GM18861 (cell line): ENCODE measurements at regions not wholly inside any gene's neighbourhood (a gene's known extent, or its start where the extent isn't known, plus 50 kb on each side); places are given as distances from the start of the nearest gene placed in this dataset.

ENCODE experiments used
- ATAC-seq: cut with Tn5 transposase; IDR thresholded peaks from one replicate; pipeline ENCODE4 v1.9.1; 2021; ENCODE audit not compliant: unreplicated experiment

DNA sequence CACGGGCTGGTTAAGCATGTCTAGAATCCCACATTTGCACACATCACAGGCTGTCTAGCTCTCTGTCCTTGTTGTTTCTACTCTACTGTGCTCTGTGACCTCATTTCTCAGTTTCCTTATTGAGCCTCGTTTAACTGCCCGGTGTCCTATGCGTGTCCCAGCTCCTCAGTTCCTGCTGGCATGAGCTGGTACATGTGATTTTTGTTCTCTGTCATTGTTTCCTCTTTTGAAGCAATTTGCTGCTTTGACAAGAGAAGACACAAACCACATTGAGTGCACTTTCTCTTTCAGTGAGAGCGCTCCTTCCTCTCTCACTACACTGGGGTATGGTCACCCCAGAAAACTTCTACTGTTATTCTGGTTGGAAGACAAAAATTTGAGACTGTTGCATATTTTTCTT is 563.5 kb downstream of the PDCD6IP start:
- ATAC-seq, result peak; percentile 97

GRCh38 chr3:34362910-34363309 is 564.5 kb downstream of the PDCD6IP start:
- ATAC-seq, result no peak

DNA sequence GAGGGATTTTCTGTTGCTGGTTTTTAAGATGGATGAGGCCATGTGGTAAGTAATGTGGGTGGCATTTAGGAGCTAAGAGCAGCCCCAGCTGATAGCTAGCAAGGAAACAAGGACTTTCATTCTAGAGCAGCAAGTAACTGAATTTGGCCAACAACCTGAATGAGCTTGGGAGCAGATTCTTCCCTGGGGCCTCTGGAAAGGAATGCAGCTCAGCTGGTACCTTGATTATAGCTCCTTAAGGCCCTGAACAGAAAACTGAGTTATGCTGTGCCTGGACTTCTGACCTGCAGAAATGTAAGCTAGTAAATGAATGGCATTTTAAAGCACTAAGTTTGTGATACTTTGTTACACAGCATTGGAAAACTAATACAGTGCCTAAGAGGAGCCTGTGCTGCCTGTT is 565.5 kb downstream of the PDCD6IP start:
- ATAC-seq, result no peak

GRCh38 chr3:34364335-34364734 is 565.9 kb downstream of the PDCD6IP start:
- no peak for ATAC-seq

GRCh38 chr3:34365231-34365630 is 566.8 kb downstream of the PDCD6IP start:
- no peak for ATAC-seq

GRCh38 chr3:34365771-34366170 is 567.3 kb downstream of the PDCD6IP start:
- no peak for ATAC-seq

DNA sequence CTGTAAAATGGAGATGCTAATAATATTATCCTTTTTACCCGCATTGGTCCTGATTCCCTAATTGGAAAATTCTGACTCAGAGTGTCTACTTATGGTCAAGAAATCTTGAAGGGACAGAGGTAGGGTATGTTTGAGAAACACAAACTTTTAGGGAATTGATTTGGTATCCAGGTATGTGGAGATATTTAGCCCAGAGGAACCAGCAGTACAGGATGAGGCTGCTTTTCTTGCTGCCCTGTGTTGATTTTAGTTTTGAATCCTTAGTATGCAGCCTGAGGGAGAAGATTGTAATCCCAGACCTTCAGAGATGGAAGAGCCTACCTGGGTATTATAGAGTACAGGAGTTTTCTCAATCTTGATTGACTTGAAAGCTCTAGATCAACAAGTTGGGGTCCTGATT is 569.1 kb downstream of the PDCD6IP start:
- ATAC-seq, result no peak

- no peak for ATAC-seq
Measured at GRCh38 chr3:34374521-34374920, 576.1 kb downstream of the PDCD6IP start.

- ATAC-seq, result no peak
Measured at GRCh38 chr3:34376691-34377090, 578.3 kb downstream of the PDCD6IP start.

GRCh38 chr3:34377961-34378360 is 579.5 kb downstream of the PDCD6IP start:
- ATAC-seq, result no peak

DNA sequence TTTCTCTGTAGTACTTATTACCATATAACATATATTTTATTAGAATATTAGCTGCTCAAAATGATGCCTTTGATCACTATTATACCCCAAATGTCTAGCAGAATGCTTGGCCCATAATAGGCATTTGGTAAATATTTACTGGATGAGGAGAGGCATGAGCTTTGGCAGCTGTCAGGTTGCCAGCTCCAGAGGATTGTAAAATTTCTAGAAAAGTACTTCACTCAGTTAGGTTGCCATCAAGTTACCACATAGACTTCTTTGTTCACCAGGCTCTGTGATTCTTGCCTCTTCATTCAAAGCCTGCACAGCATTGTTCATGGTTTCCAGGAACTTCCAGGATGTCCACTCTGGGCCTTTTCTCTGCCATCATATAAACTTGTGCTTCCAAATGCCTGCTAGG is 582.8 kb downstream of the PDCD6IP start:
- no peak for ATAC-seq

DNA sequence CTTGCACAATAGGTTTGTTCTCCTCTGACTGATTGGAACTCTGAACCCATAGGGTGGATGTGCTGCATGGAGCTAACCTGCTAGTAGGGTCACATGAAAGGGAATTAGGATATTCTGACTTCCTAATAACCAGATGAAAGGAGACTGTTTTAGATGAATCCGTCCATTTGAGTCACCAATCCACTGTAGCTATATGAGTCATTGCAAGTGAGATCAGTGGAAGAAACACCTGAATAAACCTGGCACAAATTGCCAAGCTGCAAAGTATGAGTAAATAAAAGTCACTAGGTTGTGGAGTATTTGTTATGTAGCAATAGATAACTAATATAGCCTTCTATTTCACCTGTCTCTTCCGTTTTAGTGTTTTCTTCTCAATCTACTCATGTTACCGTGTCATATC is 584.4 kb downstream of the PDCD6IP start:
- ATAC-seq, result no peak

GRCh38 chr3:34386309-34386708 is 587.9 kb downstream of the PDCD6IP start:
- ATAC-seq, result no peak

DNA sequence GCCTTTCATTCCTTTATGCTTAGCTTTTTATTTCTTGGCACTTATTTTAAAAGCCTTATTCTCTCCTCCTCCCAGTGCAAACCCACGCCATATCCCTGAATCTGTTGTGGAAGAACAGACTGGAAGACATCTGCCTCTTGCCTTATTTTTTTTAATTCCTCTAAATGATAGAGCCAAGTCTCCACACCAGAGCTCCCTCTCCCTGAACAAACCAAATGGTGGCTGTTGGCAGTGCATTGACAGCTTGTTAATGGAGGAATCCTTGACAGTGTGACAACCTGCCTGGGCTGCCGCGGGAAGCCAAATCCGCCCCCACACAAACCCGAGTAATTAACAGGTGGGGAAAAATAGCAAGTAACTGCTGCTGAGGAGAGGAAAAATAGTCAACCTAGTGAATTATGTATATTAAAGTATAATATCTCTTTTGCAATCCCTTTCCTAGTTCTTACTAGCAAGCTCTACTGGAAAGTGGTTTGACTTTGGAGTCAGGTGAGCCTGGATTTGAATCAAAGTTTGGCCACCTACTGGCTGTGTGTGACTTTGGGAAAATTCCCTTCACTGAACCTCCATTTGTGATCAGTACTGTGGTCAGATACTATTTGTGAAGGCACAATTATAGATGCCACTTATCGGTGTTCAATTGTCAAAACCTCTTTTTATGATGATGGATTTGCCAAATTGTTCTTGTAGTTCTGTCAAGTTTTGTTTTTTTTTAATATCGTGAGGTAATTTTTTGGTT is 589.6 kb downstream of the PDCD6IP start:
- ATAC-seq, result no peak

DNA sequence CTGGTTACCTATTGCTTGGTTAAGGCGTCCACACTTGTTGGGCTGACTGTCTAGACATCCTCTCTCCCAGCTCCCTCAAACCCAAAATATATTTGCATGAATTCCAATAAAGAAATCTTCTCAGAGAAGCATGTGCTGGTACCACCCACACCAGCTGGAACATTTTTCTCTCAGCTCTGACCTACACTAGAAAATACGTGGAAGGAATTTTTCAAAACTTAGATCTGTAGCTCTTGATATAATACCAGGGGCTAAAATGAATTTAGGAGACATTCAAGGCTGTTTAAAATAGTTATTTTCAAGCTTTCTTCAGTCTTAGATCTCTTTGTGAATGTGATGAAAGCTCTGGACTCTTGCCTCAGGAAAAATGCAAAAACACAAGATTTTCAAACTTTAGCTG is 590.4 kb downstream of the PDCD6IP start:
- ATAC-seq, result no peak

- no peak for ATAC-seq
Measured at GRCh38 chr3:34394978-34395748, 596.7 kb downstream of the PDCD6IP start.

DNA sequence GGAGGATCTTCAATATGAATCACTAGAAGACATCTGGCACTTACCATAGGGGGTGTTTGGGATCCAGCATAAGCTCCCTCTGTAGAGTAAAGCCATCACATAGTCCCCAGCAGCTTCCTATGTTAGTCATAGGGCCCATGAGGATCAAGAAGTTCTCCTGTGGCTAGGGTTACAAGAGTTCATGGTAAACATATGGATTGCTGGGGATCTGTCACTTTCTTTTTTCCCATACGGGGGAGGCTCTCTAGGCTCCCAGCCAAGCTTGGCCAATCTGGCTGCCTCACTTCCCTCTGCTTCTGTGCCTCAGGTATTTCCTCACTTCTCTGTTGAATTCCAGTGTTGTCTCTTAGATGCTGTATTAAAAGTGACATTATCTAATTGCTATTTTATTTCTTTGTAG is 597.9 kb downstream of the PDCD6IP start:
- no peak for ATAC-seq

GRCh38 chr3:34396956-34397355 is 598.5 kb downstream of the PDCD6IP start:
- no peak for ATAC-seq

- no peak for ATAC-seq
Measured at GRCh38 chr3:34399401-34399800, 601.0 kb downstream of the PDCD6IP start.

GRCh38 chr3:34405159-34405558 is 606.7 kb downstream of the PDCD6IP start:
- no peak for ATAC-seq

DNA sequence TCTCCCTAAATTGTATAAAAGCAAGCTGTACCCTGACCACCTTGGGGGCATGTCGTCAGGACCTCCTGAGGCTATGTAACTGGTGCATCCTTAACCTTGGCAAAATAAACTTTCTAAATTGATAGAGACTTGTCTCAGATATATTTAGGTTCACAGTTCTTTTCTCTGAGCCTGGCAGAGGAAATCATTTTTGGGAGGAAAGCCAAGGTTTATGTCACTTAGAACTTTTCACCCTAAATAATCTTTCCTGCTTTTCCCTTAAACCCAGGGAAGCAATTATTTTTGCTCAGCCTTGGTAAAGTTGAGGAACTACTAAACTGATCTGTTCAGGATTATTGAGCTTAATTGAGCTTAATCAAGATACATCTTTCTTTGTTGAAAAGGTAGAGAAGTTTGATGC is 608.9 kb downstream of the PDCD6IP start:
- ATAC-seq, result no peak

DNA sequence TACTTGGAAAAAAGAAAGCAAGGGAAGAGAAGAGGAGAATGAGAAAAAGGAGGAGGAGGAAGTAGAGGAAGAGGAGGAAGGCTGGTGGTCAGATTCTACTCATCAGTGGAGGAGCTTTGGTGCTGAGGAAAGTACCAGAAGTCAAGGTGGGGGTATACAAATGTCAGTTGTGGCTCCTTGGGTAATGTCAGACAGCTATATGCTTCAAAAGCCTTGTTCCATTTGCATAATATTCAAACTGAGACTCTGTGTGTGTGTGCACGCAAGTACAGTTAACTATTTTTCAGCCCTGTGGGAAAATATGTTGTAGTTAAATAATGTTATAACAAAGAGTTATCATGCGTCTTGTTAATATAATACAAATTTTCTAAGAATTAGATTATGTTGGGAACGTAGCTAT is 609.7 kb downstream of the PDCD6IP start:
- no peak for ATAC-seq

DNA sequence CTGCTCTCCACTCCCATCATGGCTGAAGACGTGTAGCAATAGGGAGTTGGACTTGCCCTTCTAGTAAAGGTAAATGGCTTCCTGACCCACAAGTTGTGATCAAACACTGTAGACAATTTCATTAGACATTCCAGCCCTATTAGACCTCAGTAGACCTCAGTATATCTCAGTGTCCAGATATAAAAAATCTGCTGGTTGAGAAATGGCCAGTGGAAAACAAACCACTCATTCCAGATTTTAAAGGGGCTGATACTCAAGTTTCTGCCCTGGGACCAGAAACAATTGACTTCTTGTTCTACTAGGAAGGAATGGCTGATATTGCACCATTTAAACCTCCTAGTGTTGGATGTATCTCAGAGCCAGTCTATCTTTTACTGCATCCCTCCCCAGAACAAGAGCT is 613.2 kb downstream of the PDCD6IP start:
- ATAC-seq, result no peak
